Testis (tissue), 2 donors: ENCODE measurements at regions not wholly inside any gene's neighbourhood (a gene's known extent, or its start where the extent isn't known, plus 50 kb on each side); places are given as distances from the start of the nearest gene placed in this dataset.

Experiments
- CTCF ChIP-seq, 3 experiments: fragments of 450-650 bp in 2 of 3; fragments of 200-600 bp in 1 of 3; sonication (generic) in 1 of 3; IDR thresholded peaks; one replicate each; pipeline ENCODE4 v1.5.1; 2016 to 2019; ENCODE audit warnings: antibody characterized with exemption in 3 of 3, mild to moderate bottlenecking in 2 of 3, moderate library complexity in 1 of 3
- POLR2A ChIP-seq: fragments of 450-650 bp; IDR thresholded peaks from one replicate; pipeline ENCODE4 v1.6.1; 2017; ENCODE audit warnings: antibody characterized with exemption, mild to moderate bottlenecking, moderate library complexity

GRCh38 chr5:97922776-97923175, 739.7 kb upstream of the RIOK2 start:
- TF ChIP-seq CTCF (IDR thresholded peaks at IDR 0.05) (no peak), POLR2A (no peak)
